PFSK-1 (cell line): ENCODE measurements at regions not wholly inside any gene's neighbourhood (a gene's known extent, or its start where the extent isn't known, plus 50 kb on each side); places are given as distances from the start of the nearest gene placed in this dataset.

Experiments used
- POLR2AphosphoS5 ChIP-seq: IDR thresholded peaks from 2 replicates; pipeline ENCODE4 v1.6.1; 2012; ENCODE audit warnings: low read depth, mild to moderate bottlenecking, control low read depth, low read length, moderate library complexity
- SIN3A ChIP-seq: IDR thresholded peaks from 2 replicates; pipeline ENCODE4 v1.6.1; 2012; ENCODE audit warnings: mild to moderate bottlenecking, low read length, moderate library complexity, borderline replicate concordance; ENCODE audit not compliant: insufficient read depth
- TAF1 ChIP-seq: IDR thresholded peaks from 2 replicates; pipeline ENCODE4 v1.6.1; 2012; ENCODE audit warnings: low read length, control low read depth, borderline replicate concordance; ENCODE audit not compliant: insufficient read depth
- TF ChIP-seq, protein P1 (sequence below), 2 experiments: IDR thresholded peaks; 2 replicates each; pipeline versions ENCODE4 v1.6.1 to v1.8.0; 2011 to 2012; ENCODE audit warnings: low read depth in 2 of 2, low read length in 2 of 2, control low read depth in 1 of 2, inconsistent platforms in 1 of 2, mild to moderate bottlenecking in 1 of 2, moderate library complexity in 1 of 2; ENCODE audit not compliant: insufficient read depth in 1 of 2

DNA sequence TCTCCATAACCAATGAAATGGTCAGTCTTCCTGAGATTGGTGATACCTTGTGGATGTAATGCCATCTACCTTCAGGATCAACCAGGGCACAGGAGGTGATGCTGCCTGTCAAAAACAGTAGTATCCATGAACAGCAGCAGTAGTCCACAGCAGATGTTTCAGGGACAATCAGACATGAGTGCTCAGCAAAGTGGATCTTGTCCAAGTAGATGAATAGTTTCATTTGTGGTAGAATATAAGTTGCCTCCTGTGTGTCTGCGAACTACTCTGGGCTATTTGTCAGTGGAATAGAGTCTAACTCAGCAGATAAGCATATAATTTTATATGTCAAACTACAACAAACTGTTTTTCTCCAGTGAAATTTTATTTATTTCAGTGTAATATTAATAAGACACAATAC, 1860.1 kb upstream of the ACO1 start:
- no peak for TF ChIP-seq SIN3A
- TF ChIP-seq, protein P1, sequence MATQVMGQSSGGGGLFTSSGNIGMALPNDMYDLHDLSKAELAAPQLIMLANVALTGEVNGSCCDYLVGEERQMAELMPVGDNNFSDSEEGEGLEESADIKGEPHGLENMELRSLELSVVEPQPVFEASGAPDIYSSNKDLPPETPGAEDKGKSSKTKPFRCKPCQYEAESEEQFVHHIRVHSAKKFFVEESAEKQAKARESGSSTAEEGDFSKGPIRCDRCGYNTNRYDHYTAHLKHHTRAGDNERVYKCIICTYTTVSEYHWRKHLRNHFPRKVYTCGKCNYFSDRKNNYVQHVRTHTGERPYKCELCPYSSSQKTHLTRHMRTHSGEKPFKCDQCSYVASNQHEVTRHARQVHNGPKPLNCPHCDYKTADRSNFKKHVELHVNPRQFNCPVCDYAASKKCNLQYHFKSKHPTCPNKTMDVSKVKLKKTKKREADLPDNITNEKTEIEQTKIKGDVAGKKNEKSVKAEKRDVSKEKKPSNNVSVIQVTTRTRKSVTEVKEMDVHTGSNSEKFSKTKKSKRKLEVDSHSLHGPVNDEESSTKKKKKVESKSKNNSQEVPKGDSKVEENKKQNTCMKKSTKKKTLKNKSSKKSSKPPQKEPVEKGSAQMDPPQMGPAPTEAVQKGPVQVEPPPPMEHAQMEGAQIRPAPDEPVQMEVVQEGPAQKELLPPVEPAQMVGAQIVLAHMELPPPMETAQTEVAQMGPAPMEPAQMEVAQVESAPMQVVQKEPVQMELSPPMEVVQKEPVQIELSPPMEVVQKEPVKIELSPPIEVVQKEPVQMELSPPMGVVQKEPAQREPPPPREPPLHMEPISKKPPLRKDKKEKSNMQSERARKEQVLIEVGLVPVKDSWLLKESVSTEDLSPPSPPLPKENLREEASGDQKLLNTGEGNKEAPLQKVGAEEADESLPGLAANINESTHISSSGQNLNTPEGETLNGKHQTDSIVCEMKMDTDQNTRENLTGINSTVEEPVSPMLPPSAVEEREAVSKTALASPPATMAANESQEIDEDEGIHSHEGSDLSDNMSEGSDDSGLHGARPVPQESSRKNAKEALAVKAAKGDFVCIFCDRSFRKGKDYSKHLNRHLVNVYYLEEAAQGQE (IDR thresholded peaks at IDR 0.05; ENCODE audit: insufficient read depth in 1 of 2, low read depth in 2 of 2, low read length in 2 of 2) = no peak
- TF ChIP-seq POLR2AphosphoS5 = no peak
- TF ChIP-seq TAF1 = no peak
